NB4 (cell line): ENCODE measurements at regions not wholly inside any gene's neighbourhood (a gene's known extent, or its start where the extent isn't known, plus 50 kb on each side); places are given as distances from the start of the nearest gene placed in this dataset.

Experiments
- DNase-seq: peaks from one replicate; pipeline ENCODE4 v3.0.0; 2010; ENCODE audit warnings: low read depth
- H3K4me3 ChIP-seq: one replicate; pipeline ENCODE4 v1.5.1; 2011; ENCODE audit warnings: mild to moderate bottlenecking, low read depth, low read length, moderate library complexity
- MYC ChIP-seq: IDR thresholded peaks from 2 replicates; pipeline ENCODE4 v1.6.1; 2011; ENCODE audit warnings: low read depth, low read length
- POLR2A ChIP-seq: IDR thresholded peaks from 2 replicates; pipeline ENCODE4 v1.6.1; 2011; ENCODE audit warnings: mild to moderate bottlenecking; ENCODE audit not compliant: insufficient read length; ENCODE audit errors: extremely low read depth
- TF ChIP-seq, protein P1 (sequence below): IDR thresholded peaks from one replicate; pipeline ENCODE4 v1.5.1; 2012; ENCODE audit warnings: low read depth, low read length
- TF ChIP-seq, protein P2 (sequence below): IDR thresholded peaks from 2 replicates; pipeline ENCODE4 v1.6.1; 2011; ENCODE audit warnings: low read depth, low read length

DNA sequence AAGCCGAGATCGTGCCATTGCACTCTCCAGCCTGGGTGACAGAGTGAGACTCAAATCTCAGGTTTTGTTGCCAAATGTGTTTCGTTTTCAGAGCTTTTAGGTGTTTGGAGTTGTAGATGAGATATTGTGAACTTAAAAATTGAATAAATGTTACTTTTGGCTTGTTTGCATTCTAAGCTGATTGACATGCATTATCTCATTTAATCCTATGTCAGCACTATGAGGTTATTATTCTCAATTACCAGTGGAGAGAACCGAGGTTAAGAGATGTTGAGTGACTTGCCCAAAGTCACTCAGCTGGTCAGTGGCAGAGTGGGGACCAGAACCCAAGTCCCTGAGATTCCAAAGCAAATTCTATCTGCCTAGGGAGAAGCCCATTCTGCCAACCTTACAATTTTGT, 72.6 kb upstream of the PIM1 start:
- no peak overlapping the region for H3K4me3 ChIP-seq
- DNase-seq = no peak
- no peak for TF ChIP-seq POLR2A
- TF ChIP-seq, protein P1, sequence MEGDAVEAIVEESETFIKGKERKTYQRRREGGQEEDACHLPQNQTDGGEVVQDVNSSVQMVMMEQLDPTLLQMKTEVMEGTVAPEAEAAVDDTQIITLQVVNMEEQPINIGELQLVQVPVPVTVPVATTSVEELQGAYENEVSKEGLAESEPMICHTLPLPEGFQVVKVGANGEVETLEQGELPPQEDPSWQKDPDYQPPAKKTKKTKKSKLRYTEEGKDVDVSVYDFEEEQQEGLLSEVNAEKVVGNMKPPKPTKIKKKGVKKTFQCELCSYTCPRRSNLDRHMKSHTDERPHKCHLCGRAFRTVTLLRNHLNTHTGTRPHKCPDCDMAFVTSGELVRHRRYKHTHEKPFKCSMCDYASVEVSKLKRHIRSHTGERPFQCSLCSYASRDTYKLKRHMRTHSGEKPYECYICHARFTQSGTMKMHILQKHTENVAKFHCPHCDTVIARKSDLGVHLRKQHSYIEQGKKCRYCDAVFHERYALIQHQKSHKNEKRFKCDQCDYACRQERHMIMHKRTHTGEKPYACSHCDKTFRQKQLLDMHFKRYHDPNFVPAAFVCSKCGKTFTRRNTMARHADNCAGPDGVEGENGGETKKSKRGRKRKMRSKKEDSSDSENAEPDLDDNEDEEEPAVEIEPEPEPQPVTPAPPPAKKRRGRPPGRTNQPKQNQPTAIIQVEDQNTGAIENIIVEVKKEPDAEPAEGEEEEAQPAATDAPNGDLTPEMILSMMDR = no peak

DNA sequence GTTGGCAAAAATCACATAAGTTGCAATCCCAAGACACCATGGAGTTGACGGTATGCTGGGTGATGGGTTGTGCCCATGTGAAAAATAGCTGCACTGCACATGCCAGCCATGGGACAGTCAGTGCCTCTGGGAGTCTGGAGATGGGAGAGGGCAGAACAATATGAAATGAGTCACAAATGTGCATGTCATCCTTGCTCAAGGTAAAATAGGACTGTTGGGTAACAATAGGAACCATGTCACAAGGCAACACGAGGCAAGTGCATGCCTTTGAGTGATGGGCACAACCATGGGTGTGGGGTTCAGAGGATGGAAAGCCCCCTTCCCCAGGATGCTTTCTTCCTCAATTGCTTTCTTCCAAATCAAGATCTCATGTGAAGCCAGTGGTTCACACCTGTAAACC, 70.5 kb upstream of the PIM1 start:
- H3K4me3 ChIP-seq = no peak overlapping the region
- peak; percentile 39 for DNase-seq
- TF ChIP-seq POLR2A (no peak), MYC (no peak)
- TF ChIP-seq, protein P2, sequence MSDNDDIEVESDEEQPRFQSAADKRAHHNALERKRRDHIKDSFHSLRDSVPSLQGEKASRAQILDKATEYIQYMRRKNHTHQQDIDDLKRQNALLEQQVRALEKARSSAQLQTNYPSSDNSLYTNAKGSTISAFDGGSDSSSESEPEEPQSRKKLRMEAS = no peak
- TF ChIP-seq, protein P1 = no peak

DNA sequence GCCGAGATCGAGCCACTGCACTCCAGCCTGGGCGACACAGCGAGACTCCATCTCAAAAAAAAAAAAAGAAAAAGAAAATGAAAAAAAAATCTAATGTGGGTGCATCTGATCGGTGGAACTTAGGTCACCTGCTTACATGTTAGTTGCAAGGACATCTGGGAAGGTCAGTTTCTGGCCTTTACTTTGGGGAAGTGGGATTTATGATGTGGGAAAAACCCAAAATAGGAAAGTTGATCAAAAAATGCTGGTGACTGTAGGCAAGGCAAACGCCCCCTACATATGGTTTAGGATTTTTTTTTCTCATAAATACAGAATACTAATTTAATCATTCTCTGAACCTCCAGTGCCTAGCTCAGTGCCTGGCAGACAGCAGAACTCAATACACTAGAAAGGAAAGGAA, 69.2 kb upstream of the PIM1 start:
- H3K4me3 ChIP-seq = no peak overlapping the region
- TF ChIP-seq, protein P1 = no peak
- TF ChIP-seq POLR2A = no peak
- TF ChIP-seq, protein P2 = no peak
- no peak for TF ChIP-seq MYC
- DNase-seq = no peak

DNA sequence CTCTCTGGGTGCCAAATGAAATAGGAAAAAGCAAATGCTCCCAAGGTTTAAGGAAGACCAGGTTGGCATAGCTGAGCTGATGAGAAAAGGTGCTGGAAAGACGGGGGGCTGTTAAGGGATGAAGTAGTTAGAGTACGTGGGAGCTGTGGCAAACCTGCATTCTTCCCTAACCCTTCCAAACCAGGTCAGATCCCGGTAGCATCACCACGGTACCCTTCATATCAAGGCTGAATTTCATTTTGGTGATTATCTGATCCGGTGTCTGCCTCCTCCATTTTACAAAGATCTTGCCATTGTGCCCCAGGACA, 68.0 kb upstream of the PIM1 start:
- peak overlapping the region; percentile 27 for H3K4me3 ChIP-seq
- TF ChIP-seq POLR2A (no peak), MYC (no peak)
- TF ChIP-seq, protein P1 = no peak
- TF ChIP-seq, protein P2 = no peak

DNA sequence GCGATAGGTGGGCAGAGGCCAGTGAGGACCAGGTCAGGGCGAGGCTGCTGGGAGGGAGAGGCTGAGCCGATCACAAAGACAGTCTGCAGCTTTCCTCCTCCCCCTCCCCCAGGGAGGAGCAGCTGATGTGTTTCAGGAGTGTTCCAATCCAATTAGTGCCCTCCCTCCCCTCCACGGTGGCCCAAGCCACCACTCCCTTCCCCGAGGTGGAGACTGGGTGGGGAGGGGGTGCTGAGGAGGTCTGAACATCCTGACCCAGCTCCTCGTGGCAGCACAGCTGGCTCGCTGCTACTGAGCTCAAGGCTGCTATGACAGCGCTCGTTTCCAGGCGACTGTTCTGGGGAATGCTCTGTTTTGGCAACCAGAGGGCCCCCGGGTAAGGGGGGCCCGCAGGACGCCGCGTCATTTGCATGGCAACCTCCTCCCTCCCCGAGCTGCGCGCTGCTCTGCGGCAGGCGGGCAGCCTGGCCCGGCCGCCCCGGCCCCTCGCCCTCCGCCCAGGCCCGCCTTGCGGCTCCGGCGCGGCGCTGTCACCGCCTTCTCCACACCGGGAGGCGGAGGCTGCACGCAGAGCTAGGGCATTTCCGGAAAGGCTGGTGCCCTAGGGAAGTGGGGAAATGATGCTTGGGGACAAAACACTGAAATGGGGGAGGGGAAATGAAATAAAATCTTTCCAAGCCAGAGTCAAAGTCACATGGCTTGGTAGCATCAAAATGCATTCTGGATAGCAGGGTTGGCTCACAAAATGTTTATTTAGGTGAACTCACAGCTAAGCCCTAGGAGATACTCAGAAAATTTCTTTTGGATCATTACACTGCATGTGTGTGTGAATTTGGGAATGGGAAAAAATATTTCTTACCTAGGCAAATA, 67.4 kb upstream of the PIM1 start:
- TF ChIP-seq MYC = peak; percentile 14; the same call in 1 of the 2 replicates
- TF ChIP-seq, protein P1 = no peak
- TF ChIP-seq, protein P2 = peak; percentile 51; the same call in 1 of the 2 replicates
- H3K4me3 ChIP-seq = peak overlapping the region; percentile 51
- DNase-seq = peak; percentile 88

More for the DNA sequence above, 68.0 kb upstream of the PIM1 start:
- DNase-seq = no peak
